HEK293T (cell line): ENCODE measurements at regions not wholly inside any gene's neighbourhood (a gene's known extent, or its start where the extent isn't known, plus 50 kb on each side); places are given as distances from the start of the nearest gene placed in this dataset.

ENCODE experiments used
- CTCF ChIA-PET: fragments of 350-600 bp; formaldehyde crosslinking; extraction: SDS; loops from one replicate; lab custom pipeline; 2021; ENCODE audit warnings: antibody characterized with exemption, inconsistent platforms; lab: Yijun Ruan, JAX
- POLR2A ChIA-PET: fragments of 350-600 bp; formaldehyde crosslinking; extraction: SDS; loops from one replicate; lab custom pipeline; 2020; ENCODE audit warnings: antibody characterized with exemption, inconsistent platforms; lab: Yijun Ruan, JAX
- DNase-seq: peaks from one replicate; pipeline ENCODE4 v3.0.0; 2012; ENCODE audit warnings: mixed read lengths; ENCODE audit errors: extremely low spot score
- ARNT ChIP-seq: fragments of 450-650 bp; IDR thresholded peaks from 2 replicates; pipeline ENCODE4 v1.6.1; 2017; ENCODE audit warnings: mild to moderate bottlenecking
- BHLHE40 ChIP-seq: fragments of 450-650 bp; IDR thresholded peaks from 2 replicates; pipeline ENCODE4 v1.6.1; 2016; ENCODE audit warnings: mild to moderate bottlenecking, moderate library complexity, borderline replicate concordance
- CTBP1 ChIP-seq: fragments of 450-650 bp; IDR thresholded peaks from 2 replicates; pipeline ENCODE4 v1.6.1; 2016; ENCODE audit warnings: borderline replicate concordance
- ELF4 ChIP-seq: fragments of 450-650 bp; IDR thresholded peaks from 2 replicates; pipeline ENCODE4 v1.6.1; 2017; ENCODE audit warnings: antibody characterized with exemption
- FOXA1 ChIP-seq: fragments of 450-650 bp; IDR thresholded peaks from 2 replicates; pipeline ENCODE4 v1.6.1; 2016; ENCODE audit warnings: mild to moderate bottlenecking
- FOXK2 ChIP-seq: fragments of 450-650 bp; IDR thresholded peaks from 2 replicates; pipeline ENCODE4 v1.6.1; 2016; ENCODE audit warnings: mild to moderate bottlenecking
- FOXM1 ChIP-seq: fragments of 450-650 bp; IDR thresholded peaks from 2 replicates; pipeline ENCODE4 v1.6.1; 2017; ENCODE audit warnings: mild to moderate bottlenecking, borderline replicate concordance
- HDGF ChIP-seq: fragments of 450-650 bp; IDR thresholded peaks from 2 replicates; pipeline ENCODE4 v1.6.1; 2017; ENCODE audit warnings: antibody characterized with exemption, borderline replicate concordance
- L3MBTL2 ChIP-seq: fragments of 450-650 bp; conservative IDR thresholded peaks from 2 replicates; pipeline ENCODE4 v1.6.1; 2016; ENCODE audit warnings: mild to moderate bottlenecking
- LEF1 ChIP-seq: fragments of 450-650 bp; IDR thresholded peaks from 2 replicates; pipeline ENCODE4 v1.6.1; 2017; ENCODE audit warnings: mild to moderate bottlenecking, borderline replicate concordance
- NFRKB ChIP-seq: fragments of 450-650 bp; IDR thresholded peaks from 2 replicates; pipeline ENCODE4 v1.6.1; 2016; ENCODE audit warnings: mild to moderate bottlenecking, moderate library complexity
- SP1 ChIP-seq: fragments of 450-650 bp; IDR thresholded peaks from 2 replicates; pipeline ENCODE4 v1.6.1; 2017
- SUZ12 ChIP-seq: fragments of 450-650 bp; IDR thresholded peaks from 2 replicates; pipeline ENCODE4 v1.6.1; 2016; ENCODE audit warnings: mild to moderate bottlenecking
- TARDBP ChIP-seq: fragments of 450-650 bp; IDR thresholded peaks from 2 replicates; pipeline ENCODE4 v1.6.1; 2016
- ZNF384 ChIP-seq: fragments of 450-650 bp; IDR thresholded peaks from 2 replicates; pipeline ENCODE4 v1.6.1; 2016
- TF ChIP-seq, protein P1 (sequence below): fragments of 450-650 bp; IDR thresholded peaks from 2 replicates; pipeline ENCODE4 v1.6.1; 2016

DNA sequence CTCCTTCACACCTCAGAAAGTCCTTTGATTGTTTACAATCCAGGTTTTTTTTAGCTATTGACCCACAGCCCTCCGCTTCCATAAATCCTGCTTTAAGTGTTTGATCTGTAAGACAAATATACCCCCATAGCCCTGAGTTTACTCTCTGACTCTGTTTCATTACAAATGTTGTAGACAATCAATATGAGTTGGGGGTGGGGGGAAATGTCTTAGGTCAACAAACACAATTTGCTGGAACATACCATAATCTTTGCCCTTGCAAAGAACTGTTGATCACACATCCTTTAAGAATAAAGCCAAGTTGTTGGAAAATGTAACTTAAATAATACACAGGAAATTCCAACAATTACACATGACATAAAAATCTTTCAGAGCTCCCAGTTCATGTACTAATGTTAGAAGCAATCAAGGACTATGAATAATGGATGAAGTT, 301.8 kb upstream of the SEMA6D start:
- TF ChIP-seq TARDBP (no peak), ZNF384 (no peak)
- POLR2A ChIA-PET: no interaction called here
- no peak for DNase-seq
- CTCF ChIA-PET: no interaction called here

DNA sequence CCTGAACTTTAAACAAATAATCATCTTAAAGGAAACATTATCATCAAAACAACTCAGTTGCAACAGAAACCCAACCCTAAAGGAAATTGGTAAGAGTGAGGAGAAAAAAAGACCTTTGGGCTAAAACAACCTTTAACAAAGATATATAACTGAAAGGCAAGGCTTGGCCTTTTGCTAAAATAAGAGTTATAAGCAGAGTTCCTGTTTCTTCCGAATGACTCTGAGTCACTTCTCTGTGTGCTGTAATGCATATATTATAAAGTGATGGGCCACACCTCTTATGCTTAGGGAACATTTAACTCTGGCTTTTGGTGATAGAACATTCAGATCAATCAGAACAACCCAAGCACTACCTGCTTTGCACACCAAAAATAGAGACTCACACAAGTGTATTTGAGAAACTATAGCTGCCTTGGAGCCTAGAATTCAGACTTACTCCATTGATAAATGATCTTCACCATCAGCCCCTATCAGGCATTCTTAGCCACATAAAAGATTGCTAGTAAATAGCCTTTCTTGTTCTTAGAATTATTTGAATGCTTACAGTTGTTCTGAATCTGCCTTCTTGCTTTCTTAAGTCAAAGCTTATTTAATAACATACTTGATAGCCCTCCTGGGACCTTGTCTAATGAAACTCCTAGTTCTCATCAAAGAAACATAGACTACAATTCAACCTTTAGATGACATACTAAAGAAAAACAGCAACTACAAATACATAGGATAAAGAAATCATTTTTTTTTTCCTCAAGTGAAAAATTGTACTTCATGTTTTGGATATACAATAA, 294.2 kb upstream of the SEMA6D start:
- POLR2A ChIA-PET: no interaction called here
- no peak for DNase-seq

GRCh38 chr15:47427463-47427862, 289.8 kb upstream of the SEMA6D start:
- ChIA-PET CTCF (no interaction called here), POLR2A (no interaction called here)
- TF ChIP-seq ZNF384: no peak
- TF ChIP-seq LEF1: no peak
- TF ChIP-seq FOXK2: no peak
- no peak for TF ChIP-seq BHLHE40
- no peak for TF ChIP-seq L3MBTL2
- no peak for TF ChIP-seq FOXM1
- TF ChIP-seq FOXA1: no peak
- TF ChIP-seq CTBP1: no peak
- TF ChIP-seq SUZ12: no peak
- TF ChIP-seq NFRKB: no peak
- no peak for TF ChIP-seq TARDBP
- TF ChIP-seq ELF4: no peak
- TF ChIP-seq HDGF: no peak

More for the DNA sequence above, 294.2 kb upstream of the SEMA6D start:
- CTCF ChIA-PET: no interaction called here
- TF ChIP-seq LEF1: no peak
- TF ChIP-seq ARNT: no peak
- TF ChIP-seq SP1: no peak
- TF ChIP-seq FOXA1: no peak
- no peak for TF ChIP-seq NFRKB

GRCh38 chr15:47429376-47429775, 287.9 kb upstream of the SEMA6D start:
- TF ChIP-seq SP1 (no peak), SUZ12 (no peak), CTBP1 (no peak), FOXM1 (no peak), FOXK2 (no peak)
- TF ChIP-seq, protein P1, sequence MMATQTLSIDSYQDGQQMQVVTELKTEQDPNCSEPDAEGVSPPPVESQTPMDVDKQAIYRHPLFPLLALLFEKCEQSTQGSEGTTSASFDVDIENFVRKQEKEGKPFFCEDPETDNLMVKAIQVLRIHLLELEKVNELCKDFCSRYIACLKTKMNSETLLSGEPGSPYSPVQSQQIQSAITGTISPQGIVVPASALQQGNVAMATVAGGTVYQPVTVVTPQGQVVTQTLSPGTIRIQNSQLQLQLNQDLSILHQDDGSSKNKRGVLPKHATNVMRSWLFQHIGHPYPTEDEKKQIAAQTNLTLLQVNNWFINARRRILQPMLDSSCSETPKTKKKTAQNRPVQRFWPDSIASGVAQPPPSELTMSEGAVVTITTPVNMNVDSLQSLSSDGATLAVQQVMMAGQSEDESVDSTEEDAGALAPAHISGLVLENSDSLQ: no peak
- ChIA-PET POLR2A (no interaction called here), CTCF (no interaction called here)
- DNase-seq: no peak

More at GRCh38 chr15:47427463-47427862, 289.8 kb upstream of the SEMA6D start:
- no peak for DNase-seq

- ChIA-PET CTCF (no interaction called here), POLR2A (no interaction called here)
- TF ChIP-seq CTBP1: no peak
- TF ChIP-seq SUZ12: no peak
- no peak for TF ChIP-seq FOXK2
- no peak for TF ChIP-seq ZNF384
- no peak for TF ChIP-seq TARDBP
- no peak for TF ChIP-seq L3MBTL2
- TF ChIP-seq ARNT: no peak
- TF ChIP-seq FOXA1: no peak
- no peak for TF ChIP-seq NFRKB
- no peak for TF ChIP-seq LEF1
- no peak for TF ChIP-seq SP1
- TF ChIP-seq BHLHE40: no peak
- no peak for TF ChIP-seq ELF4
- TF ChIP-seq, protein P1: no peak
- TF ChIP-seq HDGF: no peak
- no peak for TF ChIP-seq FOXM1
- DNase-seq: no peak
Observed at GRCh38 chr15:47431501-47431900, 285.8 kb upstream of the SEMA6D start.

DNA sequence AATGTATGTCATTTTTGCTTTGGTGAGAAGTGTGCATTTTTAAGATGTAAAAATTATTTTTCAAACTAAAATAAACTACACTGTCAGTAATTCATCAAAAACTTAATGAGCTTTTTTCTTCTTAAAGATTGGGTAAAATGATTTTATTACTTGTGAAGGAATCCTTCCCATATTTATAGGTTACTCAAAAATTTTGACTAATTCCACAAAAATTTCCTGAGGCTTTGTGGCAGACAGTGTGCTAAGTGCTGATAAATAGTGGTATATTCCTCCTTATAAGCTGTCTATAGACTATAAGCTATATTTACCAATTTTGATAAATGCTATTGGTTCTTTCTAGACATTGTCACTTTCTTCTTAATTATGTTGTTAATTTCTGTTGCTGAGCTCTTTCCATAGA, 284.5 kb upstream of the SEMA6D start:
- no peak for DNase-seq
- TF ChIP-seq ZNF384 (no peak), FOXM1 (no peak), L3MBTL2 (no peak), CTBP1 (no peak), NFRKB (no peak), TARDBP (no peak), ARNT (no peak), SUZ12 (no peak)
- TF ChIP-seq, protein P1: no peak
- POLR2A ChIA-PET: no interaction called here
- CTCF ChIA-PET: no interaction called here

GRCh38 chr15:47434596-47434995, 282.7 kb upstream of the SEMA6D start:
- DNase-seq: no peak
- ChIA-PET POLR2A (no interaction called here), CTCF (no interaction called here)
- TF ChIP-seq SUZ12 (no peak), FOXA1 (no peak), ELF4 (no peak), ZNF384 (no peak), TARDBP (no peak), ARNT (no peak), BHLHE40 (no peak), CTBP1 (no peak), FOXK2 (no peak), HDGF (no peak), L3MBTL2 (no peak), FOXM1 (no peak), SP1 (no peak), LEF1 (no peak), NFRKB (no peak)
- TF ChIP-seq, protein P1: no peak
